ENCODE measurements at regions not wholly inside any gene's neighbourhood (a gene's known extent, or its start where the extent isn't known, plus 50 kb on each side); places are given as distances from the start of the nearest gene placed in this dataset.

- ATAC-seq (no peak), DNase-seq (no peak)
- no peaks in the 10 kb centered on the region for H3K36me3 ChIP-seq
- H3K27ac ChIP-seq, result no peak overlapping the region
- H3K4me3 ChIP-seq, result no peak overlapping the region
- H3K27me3 ChIP-seq, result no peaks in the 10 kb centered on the region
- intact Hi-C loops (cut with DNase I; ENCODE audit: low total_unique reads) (no loop called here), in situ Hi-C loops (cut with MboI; ENCODE audit: low sequenced_read_pairs in 4 of 4) (no loop called here)
- H3K9me3 ChIP-seq, result no peaks in the 10 kb centered on the region
- H3K4me1 ChIP-seq, result no peaks in the 10 kb centered on the region
- TF ChIP-seq, protein P1, sequence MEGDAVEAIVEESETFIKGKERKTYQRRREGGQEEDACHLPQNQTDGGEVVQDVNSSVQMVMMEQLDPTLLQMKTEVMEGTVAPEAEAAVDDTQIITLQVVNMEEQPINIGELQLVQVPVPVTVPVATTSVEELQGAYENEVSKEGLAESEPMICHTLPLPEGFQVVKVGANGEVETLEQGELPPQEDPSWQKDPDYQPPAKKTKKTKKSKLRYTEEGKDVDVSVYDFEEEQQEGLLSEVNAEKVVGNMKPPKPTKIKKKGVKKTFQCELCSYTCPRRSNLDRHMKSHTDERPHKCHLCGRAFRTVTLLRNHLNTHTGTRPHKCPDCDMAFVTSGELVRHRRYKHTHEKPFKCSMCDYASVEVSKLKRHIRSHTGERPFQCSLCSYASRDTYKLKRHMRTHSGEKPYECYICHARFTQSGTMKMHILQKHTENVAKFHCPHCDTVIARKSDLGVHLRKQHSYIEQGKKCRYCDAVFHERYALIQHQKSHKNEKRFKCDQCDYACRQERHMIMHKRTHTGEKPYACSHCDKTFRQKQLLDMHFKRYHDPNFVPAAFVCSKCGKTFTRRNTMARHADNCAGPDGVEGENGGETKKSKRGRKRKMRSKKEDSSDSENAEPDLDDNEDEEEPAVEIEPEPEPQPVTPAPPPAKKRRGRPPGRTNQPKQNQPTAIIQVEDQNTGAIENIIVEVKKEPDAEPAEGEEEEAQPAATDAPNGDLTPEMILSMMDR (IDR thresholded peaks at IDR 0.05 in 4 of 5, conservative IDR thresholded peaks at IDR 0.05 in 1 of 5), result no peak
- TF ChIP-seq POLR2A (IDR thresholded peaks at IDR 0.05), result no peak
Measured at GRCh38 chr1:239861985-239862384, 229.7 kb upstream of the FMN2 start.

GRCh38 chr1:239868058-239868832 lies 223.4 kb upstream of the FMN2 start:
- H3K27ac ChIP-seq, result no peak overlapping the region
- no peak overlapping the region for H3K4me3 ChIP-seq
- ATAC-seq (no peak), DNase-seq (no peak)
- H3K4me1 ChIP-seq, result no peaks in the 10 kb centered on the region
- no peaks in the 10 kb centered on the region for H3K9me3 ChIP-seq
- H3K27me3 ChIP-seq, result no peaks in the 10 kb centered on the region
- no peaks in the 10 kb centered on the region for H3K36me3 ChIP-seq
- TF ChIP-seq, protein P1 (IDR thresholded peaks at IDR 0.05 in 4 of 5, conservative IDR thresholded peaks at IDR 0.05 in 1 of 5), result no peak
- TF ChIP-seq POLR2A (IDR thresholded peaks at IDR 0.05), result no peak
- in situ Hi-C loops (cut with MboI; ENCODE audit: low sequenced_read_pairs in 4 of 4), result no loop called here
- intact Hi-C loops (cut with DNase I; ENCODE audit: low total_unique reads), result no loop called here

GRCh38 chr1:239870194-239870593 lies 221.5 kb upstream of the FMN2 start:
- no peaks in the 10 kb centered on the region for H3K9me3 ChIP-seq
- intact Hi-C loops (cut with DNase I; ENCODE audit: low total_unique reads) (no loop called here), in situ Hi-C loops (cut with MboI; ENCODE audit: low sequenced_read_pairs in 4 of 4) (no loop called here)
- ATAC-seq (no peak), DNase-seq (no peak)
- no peaks in the 10 kb centered on the region for H3K36me3 ChIP-seq
- TF ChIP-seq, protein P1 (IDR thresholded peaks at IDR 0.05 in 4 of 5, conservative IDR thresholded peaks at IDR 0.05 in 1 of 5), result no peak
- TF ChIP-seq POLR2A (IDR thresholded peaks at IDR 0.05), result no peak
- no peaks in the 10 kb centered on the region for H3K27me3 ChIP-seq
- no peaks in the 10 kb centered on the region for H3K4me1 ChIP-seq
- no peak overlapping the region for H3K27ac ChIP-seq
- H3K4me3 ChIP-seq, result no peak overlapping the region

GRCh38 chr1:239872626-239873025 lies 219.1 kb upstream of the FMN2 start:
- intact Hi-C loops (cut with DNase I; ENCODE audit: low total_unique reads) (no loop called here), in situ Hi-C loops (cut with MboI; ENCODE audit: low sequenced_read_pairs in 4 of 4) (no loop called here)
- H3K27ac ChIP-seq, result no peak overlapping the region
- DNase-seq (no peak), ATAC-seq (no peak)
- H3K36me3 ChIP-seq, result no peaks in the 10 kb centered on the region
- no peaks in the 10 kb centered on the region for H3K27me3 ChIP-seq
- no peak for TF ChIP-seq POLR2A (IDR thresholded peaks at IDR 0.05)
- TF ChIP-seq, protein P1 (IDR thresholded peaks at IDR 0.05 in 4 of 5, conservative IDR thresholded peaks at IDR 0.05 in 1 of 5), result no peak
- no peaks in the 10 kb centered on the region for H3K9me3 ChIP-seq
- no peaks in the 10 kb centered on the region for H3K4me1 ChIP-seq
- no peak overlapping the region for H3K4me3 ChIP-seq

Data from gastrocnemius medialis (tissue), 4 donors.